ENCODE measurements at regions not wholly inside any gene's neighbourhood (a gene's known extent, or its start where the extent isn't known, plus 50 kb on each side); places are given as distances from the start of the nearest gene placed in this dataset.

DNA sequence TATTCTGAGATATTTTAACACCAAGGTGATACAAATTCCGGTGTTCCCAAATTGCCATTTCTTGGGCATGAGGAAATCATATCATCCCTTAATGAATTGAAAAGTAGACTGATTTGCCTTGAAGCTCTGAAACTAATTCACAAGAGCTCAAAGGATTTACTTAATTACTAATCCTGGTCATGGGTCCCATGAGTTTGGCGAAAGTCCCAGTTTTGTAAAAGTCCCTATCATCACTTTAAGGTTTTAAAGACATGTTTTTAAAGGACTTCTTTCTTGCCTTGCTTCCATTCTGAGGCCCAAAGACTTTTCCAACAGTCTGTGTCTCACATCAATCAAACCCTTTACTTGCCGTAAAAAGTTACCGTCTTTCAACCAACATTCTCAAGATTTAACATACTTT lies 377.9 kb downstream of the DNAJB9 start:
- no peak overlapping the region for H2AFZ ChIP-seq (ENCODE audit: insufficient read depth, low read depth, low read length, poor library complexity, severe bottlenecking)
- no peaks in the 10 kb centered on the region for H3K27me3 ChIP-seq (ENCODE audit: control insufficient read depth in 2 of 2, insufficient read depth in 2 of 2, low read length in 2 of 2)
- H3K9ac ChIP-seq (ENCODE audit: insufficient read depth, low read length, poor library complexity, severe bottlenecking), result no peak overlapping the region
- Mint-ChIP-seq H3K27ac (no peak overlapping the region), H3K4me3 (no peak overlapping the region), H3K4me1 (no peaks in the 10 kb centered on the region), H3K9me3 (peaks cover 10 to 21% (median 13%) of the 10 kb centered on the region in 7 donors), H3K36me3 (no peaks in the 10 kb centered on the region), H3K27me3 (ENCODE audit: low read depth in 3 of 3) (peaks cover 0 to 2% (median 0%) of the 10 kb centered on the region in 3 donors)
- H4K20me1 ChIP-seq (ENCODE audit: insufficient read depth, low read length), result no peaks in the 10 kb centered on the region
- no peak for DNase-seq
- no peaks in the 10 kb centered on the region for H3K79me2 ChIP-seq (ENCODE audit: insufficient read depth, low read length)
- no peak overlapping the region for H3K27ac ChIP-seq (ENCODE audit: low read depth in 1 of 2, low read length in 2 of 2)
- H3K9me3 ChIP-seq (replicated peaks in 1 of 2; ENCODE audit: control insufficient read depth in 1 of 2, insufficient read depth in 1 of 2, low read length in 2 of 2), result peaks cover 11 to 17% of the 10 kb centered on the region in 2 donors
- no peaks in the 10 kb centered on the region for H3K4me1 ChIP-seq (ENCODE audit: control insufficient read depth in 1 of 2, insufficient read depth in 2 of 2, low read length in 2 of 2)
- H3K36me3 ChIP-seq (replicated peaks in 1 of 2; ENCODE audit: control insufficient read depth in 1 of 2, insufficient read depth in 2 of 2, low read length in 2 of 2), result no peaks in the 10 kb centered on the region
- no peak overlapping the region for H3K4me2 ChIP-seq (replicated peaks; ENCODE audit: extremely low read depth, low read length, poor library complexity, severe bottlenecking)
- intact Hi-C loops (cut with micrococcal nuclease), result no loop called here
- WGBS (ENCODE audit: insufficient coverage), result 83% methylated on average over 1 of the region's 4 CpGs
- no peak overlapping the region for H3K4me3 ChIP-seq (replicated peaks in 1 of 3; ENCODE audit: low read depth in 2 of 3, low read length in 3 of 3)
- TF ChIP-seq, protein P1, sequence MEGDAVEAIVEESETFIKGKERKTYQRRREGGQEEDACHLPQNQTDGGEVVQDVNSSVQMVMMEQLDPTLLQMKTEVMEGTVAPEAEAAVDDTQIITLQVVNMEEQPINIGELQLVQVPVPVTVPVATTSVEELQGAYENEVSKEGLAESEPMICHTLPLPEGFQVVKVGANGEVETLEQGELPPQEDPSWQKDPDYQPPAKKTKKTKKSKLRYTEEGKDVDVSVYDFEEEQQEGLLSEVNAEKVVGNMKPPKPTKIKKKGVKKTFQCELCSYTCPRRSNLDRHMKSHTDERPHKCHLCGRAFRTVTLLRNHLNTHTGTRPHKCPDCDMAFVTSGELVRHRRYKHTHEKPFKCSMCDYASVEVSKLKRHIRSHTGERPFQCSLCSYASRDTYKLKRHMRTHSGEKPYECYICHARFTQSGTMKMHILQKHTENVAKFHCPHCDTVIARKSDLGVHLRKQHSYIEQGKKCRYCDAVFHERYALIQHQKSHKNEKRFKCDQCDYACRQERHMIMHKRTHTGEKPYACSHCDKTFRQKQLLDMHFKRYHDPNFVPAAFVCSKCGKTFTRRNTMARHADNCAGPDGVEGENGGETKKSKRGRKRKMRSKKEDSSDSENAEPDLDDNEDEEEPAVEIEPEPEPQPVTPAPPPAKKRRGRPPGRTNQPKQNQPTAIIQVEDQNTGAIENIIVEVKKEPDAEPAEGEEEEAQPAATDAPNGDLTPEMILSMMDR (IDR thresholded peaks at IDR 0.05), result no peak

DNA sequence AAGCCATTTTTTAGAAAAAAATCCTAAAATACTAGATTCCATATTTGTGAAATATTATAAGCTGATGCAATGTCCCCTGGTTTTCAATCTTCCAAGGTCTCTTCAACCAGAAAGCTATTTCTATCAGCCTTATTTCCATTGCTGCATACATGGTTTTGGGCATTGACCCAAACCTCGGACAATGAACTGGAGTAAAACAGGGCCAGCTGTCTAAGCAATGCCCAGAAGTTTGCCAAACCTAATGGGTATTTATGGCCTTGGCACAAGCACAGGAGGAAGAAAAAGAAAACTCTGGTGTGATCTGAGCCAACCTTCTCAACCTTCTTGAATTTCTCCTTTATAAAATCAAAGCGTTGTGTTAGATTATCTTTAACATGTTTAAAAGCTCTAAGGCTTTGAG lies 402.3 kb downstream of the DNAJB9 start:
- Histone ChIP-seq H3K9ac (ENCODE audit: insufficient read depth, low read length, poor library complexity, severe bottlenecking) (no peak overlapping the region), H3K27ac (ENCODE audit: low read depth in 1 of 2, low read length in 2 of 2) (no peak overlapping the region), H3K4me2 (replicated peaks; ENCODE audit: extremely low read depth, low read length, poor library complexity, severe bottlenecking) (no peak overlapping the region), H3K79me2 (ENCODE audit: insufficient read depth, low read length) (no peaks in the 10 kb centered on the region), H4K20me1 (ENCODE audit: insufficient read depth, low read length) (no peaks in the 10 kb centered on the region), H3K36me3 (replicated peaks in 1 of 2; ENCODE audit: control insufficient read depth in 1 of 2, insufficient read depth in 2 of 2, low read length in 2 of 2) (no peaks in the 10 kb centered on the region), H3K9me3 (replicated peaks in 1 of 2; ENCODE audit: control insufficient read depth in 1 of 2, insufficient read depth in 1 of 2, low read length in 2 of 2) (no peaks in the 10 kb centered on the region), H2AFZ (ENCODE audit: insufficient read depth, low read depth, low read length, poor library complexity, severe bottlenecking) (no peak overlapping the region), H3K4me1 (ENCODE audit: control insufficient read depth in 1 of 2, insufficient read depth in 2 of 2, low read length in 2 of 2) (no peaks in the 10 kb centered on the region), H3K4me3 (replicated peaks in 1 of 3; ENCODE audit: low read depth in 2 of 3, low read length in 3 of 3) (no peak overlapping the region), H3K27me3 (ENCODE audit: control insufficient read depth in 2 of 2, insufficient read depth in 2 of 2, low read length in 2 of 2) (no peaks in the 10 kb centered on the region)
- TF ChIP-seq, protein P1 (IDR thresholded peaks at IDR 0.05), result no peak
- DNase-seq, result no peak
- H3K4me1 Mint-ChIP-seq, result no peaks in the 10 kb centered on the region
- no peaks in the 10 kb centered on the region for H3K36me3 Mint-ChIP-seq
- no peak overlapping the region for H3K4me3 Mint-ChIP-seq
- peaks cover 0 to 1% (median 0%) of the 10 kb centered on the region in 7 donors for H3K9me3 Mint-ChIP-seq
- H3K27ac Mint-ChIP-seq, result no peak overlapping the region
- no peaks in the 10 kb centered on the region for H3K27me3 Mint-ChIP-seq (ENCODE audit: low read depth in 3 of 3)
- intact Hi-C loops (cut with micrococcal nuclease), result no loop called here
- 100% methylated on average over 1 of the region's 2 CpGs for WGBS (ENCODE audit: insufficient coverage)
